ENCODE measurements at regions not wholly inside any gene's neighbourhood (a gene's known extent, or its start where the extent isn't known, plus 50 kb on each side); places are given as distances from the start of the nearest gene placed in this dataset.

DNA sequence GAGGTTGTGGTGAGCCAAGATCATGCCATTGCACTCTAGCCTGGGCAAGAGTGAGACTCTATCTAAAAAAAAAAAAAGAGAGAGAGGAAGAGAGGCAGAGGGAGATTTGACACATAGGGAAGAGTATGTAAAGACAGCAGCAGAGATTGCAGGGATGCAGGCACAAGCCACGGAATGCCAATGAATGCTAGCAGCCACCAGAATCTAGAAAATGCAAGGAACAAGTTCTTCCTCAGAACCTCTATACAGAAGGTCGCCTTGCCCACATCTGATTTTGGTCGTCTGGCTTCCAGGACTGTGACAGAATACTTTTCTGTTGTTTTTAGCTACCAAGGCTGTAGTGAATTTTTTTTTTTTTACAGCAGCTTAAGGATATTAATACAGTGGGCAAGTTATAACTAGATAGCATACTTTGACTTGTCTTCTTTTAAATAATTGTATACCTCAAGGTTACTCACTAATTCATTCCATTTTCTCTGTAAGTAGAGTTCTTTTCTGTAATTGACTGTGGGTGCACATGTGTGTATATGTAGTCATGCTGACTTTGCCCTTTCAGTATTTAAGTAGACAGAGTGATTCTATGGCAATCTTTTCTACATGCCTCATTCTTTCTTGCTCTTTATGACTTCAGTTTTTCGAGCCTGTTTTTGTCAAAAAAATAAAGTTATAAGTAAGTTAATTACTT is 402.2 kb downstream of the GJA1 start:
- Histone ChIP-seq H3K36me3 (no peaks in the 10 kb centered on the region), H3K27me3 (no peaks in the 10 kb centered on the region), H3K4me1 (peaks cover 6 to 8% of the 10 kb centered on the region in 2 donors), H3K27ac (no peak overlapping the region), H3K9me3 (no peaks in the 10 kb centered on the region), H3K4me3 (replicated peaks in 1 of 3) (no peak overlapping the region)
- intact Hi-C loops (cut with DNase I), result no loop called here
- no peak for DNase-seq
- TF ChIP-seq POLR2A (IDR thresholded peaks at IDR 0.05), result no peak
- TF ChIP-seq, protein P1, sequence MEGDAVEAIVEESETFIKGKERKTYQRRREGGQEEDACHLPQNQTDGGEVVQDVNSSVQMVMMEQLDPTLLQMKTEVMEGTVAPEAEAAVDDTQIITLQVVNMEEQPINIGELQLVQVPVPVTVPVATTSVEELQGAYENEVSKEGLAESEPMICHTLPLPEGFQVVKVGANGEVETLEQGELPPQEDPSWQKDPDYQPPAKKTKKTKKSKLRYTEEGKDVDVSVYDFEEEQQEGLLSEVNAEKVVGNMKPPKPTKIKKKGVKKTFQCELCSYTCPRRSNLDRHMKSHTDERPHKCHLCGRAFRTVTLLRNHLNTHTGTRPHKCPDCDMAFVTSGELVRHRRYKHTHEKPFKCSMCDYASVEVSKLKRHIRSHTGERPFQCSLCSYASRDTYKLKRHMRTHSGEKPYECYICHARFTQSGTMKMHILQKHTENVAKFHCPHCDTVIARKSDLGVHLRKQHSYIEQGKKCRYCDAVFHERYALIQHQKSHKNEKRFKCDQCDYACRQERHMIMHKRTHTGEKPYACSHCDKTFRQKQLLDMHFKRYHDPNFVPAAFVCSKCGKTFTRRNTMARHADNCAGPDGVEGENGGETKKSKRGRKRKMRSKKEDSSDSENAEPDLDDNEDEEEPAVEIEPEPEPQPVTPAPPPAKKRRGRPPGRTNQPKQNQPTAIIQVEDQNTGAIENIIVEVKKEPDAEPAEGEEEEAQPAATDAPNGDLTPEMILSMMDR (IDR thresholded peaks at IDR 0.05), result no peak
- 89 to 90% methylated on average over 4 of the region's 4 CpGs for WGBS, 2 donors

DNA sequence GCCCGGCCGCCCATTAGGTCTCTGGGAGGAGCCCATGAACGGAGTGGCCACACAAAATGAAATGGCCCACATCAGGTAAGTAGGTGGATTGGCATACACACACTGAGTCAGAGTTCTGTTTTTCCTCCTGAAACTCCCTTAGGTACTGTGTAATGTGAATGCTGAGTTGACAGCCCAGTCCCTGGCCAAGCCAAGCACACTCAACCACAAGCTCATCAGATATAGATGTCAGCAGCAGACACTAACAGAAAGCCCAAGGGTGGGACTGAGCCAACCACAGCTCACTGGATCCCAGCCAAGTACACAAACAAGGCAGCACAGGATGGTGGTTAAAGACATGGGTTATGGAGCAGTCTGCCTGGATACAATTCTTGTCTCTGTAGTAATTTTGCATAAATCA is 403.4 kb downstream of the GJA1 start:
- H3K27ac ChIP-seq, result no peak overlapping the region
- 95 to 97% methylated on average over 3 of the region's 3 CpGs for WGBS, 2 donors
- DNase-seq, result no peak
- intact Hi-C loops (cut with DNase I), result no loop called here
- peaks cover 6 to 8% of the 10 kb centered on the region in 2 donors for H3K4me1 ChIP-seq
- H3K36me3 ChIP-seq, result no peaks in the 10 kb centered on the region
- TF ChIP-seq POLR2A (IDR thresholded peaks at IDR 0.05), result no peak
- TF ChIP-seq, protein P1 (IDR thresholded peaks at IDR 0.05), result no peak
- H3K9me3 ChIP-seq, result no peaks in the 10 kb centered on the region
- no peak overlapping the region for H3K4me3 ChIP-seq (replicated peaks in 1 of 3)
- H3K27me3 ChIP-seq, result no peaks in the 10 kb centered on the region

DNA sequence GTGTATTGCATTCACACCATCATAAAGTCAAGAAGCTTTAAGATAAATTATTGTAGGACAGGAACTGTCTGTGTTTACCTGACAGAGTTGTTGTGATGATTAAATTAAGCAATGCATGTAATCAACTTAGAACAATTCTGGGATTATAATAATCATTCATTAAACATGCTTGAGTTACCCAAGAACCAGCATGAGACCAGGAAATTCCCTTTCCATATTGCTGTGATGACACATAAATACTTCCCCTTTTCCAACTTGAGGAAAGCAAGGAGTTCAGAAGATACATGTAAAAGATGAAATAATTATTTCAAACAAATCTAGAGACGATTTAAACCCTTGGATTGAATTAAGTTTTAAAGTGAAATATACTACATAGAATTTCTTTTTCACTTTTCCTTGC is 404.4 kb downstream of the GJA1 start:
- peaks cover 6 to 8% of the 10 kb centered on the region in 2 donors for H3K4me1 ChIP-seq
- H3K4me3 ChIP-seq (replicated peaks in 1 of 3), result no peak overlapping the region
- no peaks in the 10 kb centered on the region for H3K27me3 ChIP-seq
- intact Hi-C loops (cut with DNase I), result no loop called here
- no peak overlapping the region for H3K27ac ChIP-seq
- no peak for DNase-seq
- TF ChIP-seq, protein P1 (IDR thresholded peaks at IDR 0.05), result no peak
- no peak for TF ChIP-seq POLR2A (IDR thresholded peaks at IDR 0.05)
- no peaks in the 10 kb centered on the region for H3K36me3 ChIP-seq
- WGBS, 2 donors, result 68 to 92% methylated on average over 1 of the region's 1 CpG
- no peaks in the 10 kb centered on the region for H3K9me3 ChIP-seq

DNA sequence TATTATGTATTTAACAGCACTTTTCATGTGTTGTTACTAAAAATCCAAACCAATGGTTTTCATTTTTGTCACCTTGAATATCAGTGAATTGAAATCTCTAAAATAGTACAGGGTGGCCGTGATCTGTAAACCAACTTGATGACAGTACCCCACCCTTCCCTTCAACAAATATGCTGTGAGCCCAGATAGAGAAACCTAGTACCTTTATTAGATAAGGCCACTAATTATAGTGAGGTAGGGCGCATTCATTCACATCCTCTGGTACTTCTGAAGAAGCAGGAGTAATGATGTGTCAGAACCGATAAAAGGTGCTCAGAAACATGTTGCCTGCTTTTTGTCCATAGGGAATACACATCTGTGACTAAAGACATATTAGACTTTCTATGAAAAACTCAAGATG is 409.5 kb downstream of the GJA1 start:
- intact Hi-C loops (cut with DNase I), result no loop called here
- no peaks in the 10 kb centered on the region for H3K36me3 ChIP-seq
- WGBS, 2 donors, result 96 to 98% methylated on average over 3 of the region's 3 CpGs
- H3K9me3 ChIP-seq, result no peaks in the 10 kb centered on the region
- H3K4me3 ChIP-seq (replicated peaks in 1 of 3), result no peak overlapping the region
- H3K27me3 ChIP-seq, result no peaks in the 10 kb centered on the region
- no peak overlapping the region for H3K27ac ChIP-seq
- TF ChIP-seq, protein P1 (IDR thresholded peaks at IDR 0.05), result no peak
- no peak for TF ChIP-seq POLR2A (IDR thresholded peaks at IDR 0.05)
- H3K4me1 ChIP-seq, result peaks cover 24 to 28% of the 10 kb centered on the region in 2 donors
- DNase-seq, result no peak

DNA sequence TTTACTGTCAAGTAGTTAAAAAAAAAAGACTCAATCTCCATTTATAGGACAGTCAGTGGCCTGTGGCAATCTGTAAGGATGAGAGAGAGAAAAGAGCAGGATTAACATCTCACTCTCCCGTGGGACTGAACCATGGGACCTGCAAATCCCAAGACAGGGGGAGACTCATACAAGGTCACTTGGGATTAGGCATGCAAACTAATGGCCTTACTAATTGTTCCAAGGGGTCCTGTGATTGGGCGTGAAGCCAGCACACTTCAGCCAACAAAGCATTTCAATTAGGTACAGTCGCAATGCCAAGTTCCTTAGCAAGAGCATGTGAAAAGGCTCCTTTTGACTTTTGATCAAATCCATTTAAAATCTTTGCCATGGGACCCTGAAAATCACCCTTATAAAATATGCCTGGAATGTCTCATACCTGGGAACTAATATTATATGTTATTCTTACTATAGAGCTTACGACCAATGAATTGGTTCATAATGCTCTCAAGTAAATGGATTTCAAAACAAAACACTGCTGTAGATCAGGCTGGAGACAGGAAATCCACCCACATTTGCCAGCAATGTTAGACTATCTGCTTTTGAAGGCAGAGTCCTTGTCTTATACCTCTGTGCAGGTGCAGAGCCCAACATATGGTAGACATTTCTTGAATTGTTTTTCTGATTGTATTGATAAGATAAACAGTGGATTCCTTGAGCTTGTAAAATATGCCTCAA is 412.5 kb downstream of the GJA1 start:
- no peaks in the 10 kb centered on the region for H3K27me3 ChIP-seq
- H3K27ac ChIP-seq, result peak overlapping the region; percentile 84 to 94 (median 88)
- H3K36me3 ChIP-seq, result no peaks in the 10 kb centered on the region
- intact Hi-C loops (cut with DNase I), result no loop called here
- WGBS, 2 donors, result 33 to 34% methylated on average over 4 of the region's 4 CpGs
- peak; percentile 62 to 67 for DNase-seq
- no peak overlapping the region for H3K4me3 ChIP-seq (replicated peaks in 1 of 3)
- no peaks in the 10 kb centered on the region for H3K9me3 ChIP-seq
- TF ChIP-seq POLR2A (IDR thresholded peaks at IDR 0.05), result no peak
- TF ChIP-seq, protein P1 (IDR thresholded peaks at IDR 0.05), result no peak
- H3K4me1 ChIP-seq, result peaks cover 37 to 38% of the 10 kb centered on the region in 2 donors

Measured in thyroid gland (tissue), 4 donors.